ENCODE measurements at regions not wholly inside any gene's neighbourhood (a gene's known extent, or its start where the extent isn't known, plus 50 kb on each side); places are given as distances from the start of the nearest gene placed in this dataset.

- H3K27me3 ChIP-seq (ENCODE audit: insufficient read depth, low read length) = no peaks in the 10 kb centered on the region
- H4K20me1 ChIP-seq (ENCODE audit: insufficient read depth, low read length) = no peaks in the 10 kb centered on the region
- no peaks in the 10 kb centered on the region for H3K36me3 ChIP-seq (ENCODE audit: insufficient read depth, low read length)
- no peaks in the 10 kb centered on the region for H3K9me3 ChIP-seq (ENCODE audit: low read depth, low read length)
- no peaks in the 10 kb centered on the region for H3K4me1 ChIP-seq (ENCODE audit: insufficient read depth, low read length)
- H3K27ac ChIP-seq (ENCODE audit: low read depth, low read length) = no peak overlapping the region
- H2AFZ ChIP-seq (ENCODE audit: low read length) = no peak overlapping the region
- no peak for DNase-seq (ENCODE audit: insufficient read length, low spot score, missing footprints)
- no peak for TF ChIP-seq CTCF (IDR thresholded peaks at IDR 0.05; ENCODE audit: extremely low read depth, low read depth, low read length)
- H3K79me2 ChIP-seq (ENCODE audit: insufficient read depth, low read length) = no peaks in the 10 kb centered on the region
- no peak overlapping the region for H3K4me2 ChIP-seq (ENCODE audit: insufficient read depth, low read length)
- no peak overlapping the region for H3K4me3 ChIP-seq (ENCODE audit: insufficient read depth, low read length)
Observed at GRCh38 chr1:5415606-5416005, 576.6 kb downstream of the NPHP4 start.

GRCh38 chr1:5410652-5411051 is 581.6 kb downstream of the NPHP4 start:
- no peaks in the 10 kb centered on the region for H3K4me1 ChIP-seq (ENCODE audit: insufficient read depth, low read length)
- no peak overlapping the region for H3K4me2 ChIP-seq (ENCODE audit: insufficient read depth, low read length)
- H3K27ac ChIP-seq (ENCODE audit: low read depth, low read length) = no peak overlapping the region
- H2AFZ ChIP-seq (ENCODE audit: low read length) = no peak overlapping the region
- H3K36me3 ChIP-seq (ENCODE audit: insufficient read depth, low read length) = no peaks in the 10 kb centered on the region
- H3K27me3 ChIP-seq (ENCODE audit: insufficient read depth, low read length) = no peaks in the 10 kb centered on the region
- H4K20me1 ChIP-seq (ENCODE audit: insufficient read depth, low read length) = no peaks in the 10 kb centered on the region
- H3K4me3 ChIP-seq (ENCODE audit: insufficient read depth, low read length) = no peak overlapping the region
- H3K79me2 ChIP-seq (ENCODE audit: insufficient read depth, low read length) = no peaks in the 10 kb centered on the region
- no peak for DNase-seq (ENCODE audit: insufficient read length, low spot score, missing footprints)
- H3K9me3 ChIP-seq (ENCODE audit: low read depth, low read length) = no peaks in the 10 kb centered on the region
- no peak for TF ChIP-seq CTCF (IDR thresholded peaks at IDR 0.05; ENCODE audit: extremely low read depth, low read depth, low read length)

GRCh38 chr1:5408401-5408800 is 583.8 kb downstream of the NPHP4 start:
- no peak overlapping the region for H3K27ac ChIP-seq (ENCODE audit: low read depth, low read length)
- no peaks in the 10 kb centered on the region for H3K27me3 ChIP-seq (ENCODE audit: insufficient read depth, low read length)
- H4K20me1 ChIP-seq (ENCODE audit: insufficient read depth, low read length) = no peaks in the 10 kb centered on the region
- H3K4me1 ChIP-seq (ENCODE audit: insufficient read depth, low read length) = no peaks in the 10 kb centered on the region
- H3K36me3 ChIP-seq (ENCODE audit: insufficient read depth, low read length) = no peaks in the 10 kb centered on the region
- H3K4me3 ChIP-seq (ENCODE audit: insufficient read depth, low read length) = no peak overlapping the region
- DNase-seq (ENCODE audit: insufficient read length, low spot score, missing footprints) = no peak
- H3K4me2 ChIP-seq (ENCODE audit: insufficient read depth, low read length) = no peak overlapping the region
- TF ChIP-seq CTCF (IDR thresholded peaks at IDR 0.05; ENCODE audit: extremely low read depth, low read depth, low read length) = no peak
- H3K9me3 ChIP-seq (ENCODE audit: low read depth, low read length) = no peaks in the 10 kb centered on the region
- no peaks in the 10 kb centered on the region for H3K79me2 ChIP-seq (ENCODE audit: insufficient read depth, low read length)
- no peak overlapping the region for H2AFZ ChIP-seq (ENCODE audit: low read length)

GRCh38 chr1:5405263-5405662 is 587.0 kb downstream of the NPHP4 start:
- H2AFZ ChIP-seq (ENCODE audit: low read length) = no peak overlapping the region
- no peaks in the 10 kb centered on the region for H3K79me2 ChIP-seq (ENCODE audit: insufficient read depth, low read length)
- no peaks in the 10 kb centered on the region for H4K20me1 ChIP-seq (ENCODE audit: insufficient read depth, low read length)
- no peak overlapping the region for H3K4me3 ChIP-seq (ENCODE audit: insufficient read depth, low read length)
- H3K27ac ChIP-seq (ENCODE audit: low read depth, low read length) = no peak overlapping the region
- no peaks in the 10 kb centered on the region for H3K9me3 ChIP-seq (ENCODE audit: low read depth, low read length)
- H3K27me3 ChIP-seq (ENCODE audit: insufficient read depth, low read length) = no peaks in the 10 kb centered on the region
- no peaks in the 10 kb centered on the region for H3K4me1 ChIP-seq (ENCODE audit: insufficient read depth, low read length)
- no peak overlapping the region for H3K4me2 ChIP-seq (ENCODE audit: insufficient read depth, low read length)
- no peak for DNase-seq (ENCODE audit: insufficient read length, low spot score, missing footprints)
- H3K36me3 ChIP-seq (ENCODE audit: insufficient read depth, low read length) = no peaks in the 10 kb centered on the region
- TF ChIP-seq CTCF (IDR thresholded peaks at IDR 0.05; ENCODE audit: extremely low read depth, low read depth, low read length) = no peak
